Caco-2 (cell line): ENCODE measurements at regions not wholly inside any gene's neighbourhood (a gene's known extent, or its start where the extent isn't known, plus 50 kb on each side); places are given as distances from the start of the nearest gene placed in this dataset.

Experiments
- BruUV-seq: library from RNA; stranded (reverse); fragments of 400-500 nt; replicated peaks from 2 replicates; lab custom pipeline; 2021; lab: Mats Ljungman, UMichigan
- CTCF ChIA-PET: fragments of 300-600 bp; sonication (Branson Sonifier 250); formaldehyde crosslinking; loops from one replicate; lab custom pipeline; 2022; ENCODE audit warnings: antibody characterized with exemption; lab: Charles Lee
- POLR2A ChIA-PET: fragments of 300-600 bp; sonication (Branson Sonifier 250); formaldehyde crosslinking; loops from one replicate; lab custom pipeline; 2022; ENCODE audit warnings: antibody characterized with exemption; lab: Charles Lee
- DNase-seq, 2 experiments: peaks; one replicate each; pipeline versions ENCODE4 v3.0.0 to v3.0.0-alpha.2; 2020 to 2022
- H3K27me3 ChIP-seq: replicated peaks from 2 replicates; pipeline ENCODE4 v1.6.0; 2011; ENCODE audit warnings: low read length; ENCODE audit not compliant: control insufficient read depth, insufficient read depth
- H3K36me3 ChIP-seq: 2 replicates; pipeline ENCODE4 v1.5.1; 2011; ENCODE audit warnings: low read length; ENCODE audit not compliant: control insufficient read depth, insufficient read depth
- H3K4me1 ChIP-seq: fragments of 250-450 bp; sonication (Bioruptor Pico); 2 replicates; pipeline ENCODE4 v1.5.1; 2020; ENCODE audit warnings: mild to moderate bottlenecking
- H3K4me3 ChIP-seq: 2 replicates; pipeline ENCODE4 v1.5.1; 2011; ENCODE audit warnings: low read depth, mild to moderate bottlenecking, control low read depth, low read length
- H3K9me3 ChIP-seq: fragments of 250-450 bp; sonication (Bioruptor Pico); 2 replicates; pipeline ENCODE4 v1.5.1; 2020; ENCODE audit warnings: mild to moderate bottlenecking, moderate library complexity
- H3K27ac Mint-ChIP-seq: one replicate; pipeline ENCODE4 v1.8.0; 2022; ENCODE audit warnings: mixed read lengths; ENCODE audit not compliant: unreplicated experiment
- H3K27me3 Mint-ChIP-seq: one replicate; pipeline ENCODE4 v1.8.0; 2022; ENCODE audit warnings: mixed read lengths; ENCODE audit not compliant: insufficient read depth, unreplicated experiment
- H3K36me3 Mint-ChIP-seq: one replicate; pipeline ENCODE4 v1.8.0; 2022; ENCODE audit warnings: mild to moderate bottlenecking, mixed read lengths; ENCODE audit not compliant: insufficient read depth, unreplicated experiment
- H3K4me1 Mint-ChIP-seq: one replicate; pipeline ENCODE4 v1.8.0; 2022; ENCODE audit warnings: low read depth, mixed read lengths; ENCODE audit not compliant: unreplicated experiment
- H3K4me3 Mint-ChIP-seq: one replicate; pipeline ENCODE4 v1.8.0; 2022; ENCODE audit warnings: mild to moderate bottlenecking, moderate library complexity, mixed read lengths; ENCODE audit not compliant: unreplicated experiment
- H3K9me3 Mint-ChIP-seq: one replicate; pipeline ENCODE4 v1.8.0; 2022; ENCODE audit warnings: mixed read lengths; ENCODE audit not compliant: unreplicated experiment
- intact Hi-C: fragments of 100-400 bp; cut with micrococcal nuclease; formaldehyde crosslinking; loops from one replicate; pipeline ENCODE4 v1.10.0; 2022; ENCODE audit not compliant: unreplicated experiment
- TF ChIP-seq, protein P1 (sequence below), 2 experiments: fragments of 200-600 bp in 1 of 2; IDR thresholded peaks; 1 replicate in 1 of 2; 2 replicates in 1 of 2; pipeline versions ENCODE4 v1.5.1 to v1.8.0; 2011 to 2022; ENCODE audit warnings: antibody characterized with exemption in 1 of 2, control low read depth in 1 of 2, inconsistent platforms in 1 of 2, low read depth in 1 of 2, low read length in 1 of 2, mild to moderate bottlenecking in 1 of 2, moderate library complexity in 1 of 2; ENCODE audit not compliant: insufficient read depth in 1 of 2, severe bottlenecking in 1 of 2, unreplicated experiment in 1 of 2

DNA sequence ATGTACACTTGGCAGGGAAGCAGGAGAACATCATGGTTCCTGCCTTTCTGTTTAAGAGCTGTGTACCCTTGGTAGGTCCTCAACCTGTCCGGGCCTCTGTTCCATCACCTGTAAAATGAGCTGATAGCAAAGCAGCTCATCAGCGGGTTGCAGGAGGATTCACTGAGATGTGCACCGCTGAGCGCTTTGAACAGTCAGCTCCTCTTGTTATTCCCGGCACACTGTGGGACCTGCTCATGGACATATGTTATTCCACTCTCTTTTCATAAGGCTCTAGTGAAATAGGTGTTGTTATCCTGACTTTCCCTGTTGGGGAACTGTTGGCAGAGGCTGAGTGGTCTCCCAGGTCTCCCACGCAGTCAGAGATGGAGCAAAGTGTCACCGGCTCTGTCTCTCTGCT is 497.5 kb upstream of the ZMIZ1 start:
- Histone ChIP-seq H3K27me3 (no peaks in the 10 kb centered on the region), H3K9me3 (no peaks in the 10 kb centered on the region), H3K4me1 (peaks cover 12% of the 10 kb centered on the region; the same call in 1 of the 2 replicates), H3K36me3 (no peaks in the 10 kb centered on the region), H3K4me3 (no peak overlapping the region)
- intact Hi-C loops, result no loop called here
- Mint-ChIP-seq H3K27ac (peak overlapping the region; percentile 80), H3K4me1 (peaks cover 19% of the 10 kb centered on the region), H3K27me3 (no peaks in the 10 kb centered on the region), H3K9me3 (peaks cover 7% of the 10 kb centered on the region), H3K36me3 (no peaks in the 10 kb centered on the region), H3K4me3 (no peak overlapping the region)
- ChIA-PET CTCF (no interaction called here), POLR2A (no interaction called here)
- no TSS peak for BruUV-seq
- DNase-seq, result no peak
- TF ChIP-seq, protein P1, sequence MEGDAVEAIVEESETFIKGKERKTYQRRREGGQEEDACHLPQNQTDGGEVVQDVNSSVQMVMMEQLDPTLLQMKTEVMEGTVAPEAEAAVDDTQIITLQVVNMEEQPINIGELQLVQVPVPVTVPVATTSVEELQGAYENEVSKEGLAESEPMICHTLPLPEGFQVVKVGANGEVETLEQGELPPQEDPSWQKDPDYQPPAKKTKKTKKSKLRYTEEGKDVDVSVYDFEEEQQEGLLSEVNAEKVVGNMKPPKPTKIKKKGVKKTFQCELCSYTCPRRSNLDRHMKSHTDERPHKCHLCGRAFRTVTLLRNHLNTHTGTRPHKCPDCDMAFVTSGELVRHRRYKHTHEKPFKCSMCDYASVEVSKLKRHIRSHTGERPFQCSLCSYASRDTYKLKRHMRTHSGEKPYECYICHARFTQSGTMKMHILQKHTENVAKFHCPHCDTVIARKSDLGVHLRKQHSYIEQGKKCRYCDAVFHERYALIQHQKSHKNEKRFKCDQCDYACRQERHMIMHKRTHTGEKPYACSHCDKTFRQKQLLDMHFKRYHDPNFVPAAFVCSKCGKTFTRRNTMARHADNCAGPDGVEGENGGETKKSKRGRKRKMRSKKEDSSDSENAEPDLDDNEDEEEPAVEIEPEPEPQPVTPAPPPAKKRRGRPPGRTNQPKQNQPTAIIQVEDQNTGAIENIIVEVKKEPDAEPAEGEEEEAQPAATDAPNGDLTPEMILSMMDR (IDR thresholded peaks at IDR 0.05; ENCODE audit: insufficient read depth in 1 of 2, low read depth in 1 of 2, low read length in 1 of 2, severe bottlenecking in 1 of 2, unreplicated experiment in 1 of 2), result no peak

DNA sequence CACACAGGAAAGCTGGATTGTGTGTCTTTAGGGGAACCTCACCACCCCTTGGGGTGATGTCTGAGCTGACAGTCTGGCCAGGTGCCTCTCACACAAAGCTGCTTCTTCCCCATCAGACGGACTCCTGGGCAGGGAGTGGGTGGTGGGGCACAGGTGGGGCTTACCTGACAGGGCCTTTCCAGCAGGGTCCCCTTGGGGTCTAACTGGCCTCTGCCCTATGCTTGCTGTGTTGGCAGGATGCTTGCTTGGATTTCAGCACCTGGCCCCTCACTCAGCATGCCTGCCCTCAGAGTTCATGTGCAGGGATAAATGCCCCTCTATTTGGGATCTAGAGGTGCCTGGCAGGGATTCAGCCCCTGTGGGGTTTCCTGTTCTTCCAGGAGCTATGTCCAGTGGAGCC is 496.9 kb upstream of the ZMIZ1 start:
- Mint-ChIP-seq H3K27ac (no peak overlapping the region), H3K9me3 (peaks cover 7% of the 10 kb centered on the region), H3K4me1 (peaks cover 19% of the 10 kb centered on the region), H3K36me3 (no peaks in the 10 kb centered on the region), H3K4me3 (no peak overlapping the region), H3K27me3 (no peaks in the 10 kb centered on the region)
- BruUV-seq, result no TSS peak
- H3K9me3 ChIP-seq, result no peaks in the 10 kb centered on the region
- no peaks in the 10 kb centered on the region for H3K27me3 ChIP-seq
- DNase-seq, result no peak
- intact Hi-C loops, result no loop called here
- TF ChIP-seq, protein P1 (IDR thresholded peaks at IDR 0.05; ENCODE audit: insufficient read depth in 1 of 2, low read depth in 1 of 2, low read length in 1 of 2, severe bottlenecking in 1 of 2, unreplicated experiment in 1 of 2), result no peak
- POLR2A ChIA-PET, result no interaction called here
- no peak overlapping the region for H3K4me3 ChIP-seq
- H3K4me1 ChIP-seq, result peaks cover 12% of the 10 kb centered on the region; the same call in 1 of the 2 replicates
- H3K36me3 ChIP-seq, result no peaks in the 10 kb centered on the region
- CTCF ChIA-PET, result no interaction called here

DNA sequence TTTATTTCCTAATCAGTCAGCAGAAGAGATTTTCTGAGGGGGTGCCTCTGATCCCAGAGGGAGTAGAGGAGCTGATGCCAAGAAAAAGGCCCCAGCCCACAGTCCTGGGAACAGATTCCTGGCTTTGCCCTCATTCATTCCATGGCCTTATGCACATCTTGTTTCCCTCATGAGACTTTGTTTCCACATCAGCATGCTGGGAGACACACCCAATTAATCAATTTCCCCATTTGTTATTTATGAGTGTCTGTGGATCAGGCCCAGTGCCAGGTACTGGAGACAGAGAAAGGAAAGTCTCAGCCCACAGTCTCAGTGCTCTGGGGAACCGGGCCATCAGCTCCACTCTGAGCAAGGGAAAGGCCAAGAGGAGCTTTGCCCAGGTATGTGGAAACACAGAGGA is 496.2 kb upstream of the ZMIZ1 start:
- no peaks in the 10 kb centered on the region for H3K9me3 ChIP-seq
- TF ChIP-seq, protein P1 (IDR thresholded peaks at IDR 0.05; ENCODE audit: insufficient read depth in 1 of 2, low read depth in 1 of 2, low read length in 1 of 2, severe bottlenecking in 1 of 2, unreplicated experiment in 1 of 2), result no peak
- intact Hi-C loops, result no loop called here
- no peaks in the 10 kb centered on the region for H3K36me3 Mint-ChIP-seq
- H3K27ac Mint-ChIP-seq, result no peak overlapping the region
- H3K4me1 ChIP-seq, result peaks cover 10% of the 10 kb centered on the region; the same call in 1 of the 2 replicates
- no peak overlapping the region for H3K4me3 Mint-ChIP-seq
- H3K4me3 ChIP-seq, result no peak overlapping the region
- peaks cover 7% of the 10 kb centered on the region for H3K9me3 Mint-ChIP-seq
- H3K27me3 ChIP-seq, result no peaks in the 10 kb centered on the region
- H3K4me1 Mint-ChIP-seq, result peaks cover 12% of the 10 kb centered on the region
- no peaks in the 10 kb centered on the region for H3K36me3 ChIP-seq
- CTCF ChIA-PET, result no interaction called here
- POLR2A ChIA-PET, result no interaction called here
- BruUV-seq, result no TSS peak
- no peak for DNase-seq
- no peaks in the 10 kb centered on the region for H3K27me3 Mint-ChIP-seq
